ENCODE measurements at regions not wholly inside any gene's neighbourhood (a gene's known extent, or its start where the extent isn't known, plus 50 kb on each side); places are given as distances from the start of the nearest gene placed in this dataset.

DNA sequence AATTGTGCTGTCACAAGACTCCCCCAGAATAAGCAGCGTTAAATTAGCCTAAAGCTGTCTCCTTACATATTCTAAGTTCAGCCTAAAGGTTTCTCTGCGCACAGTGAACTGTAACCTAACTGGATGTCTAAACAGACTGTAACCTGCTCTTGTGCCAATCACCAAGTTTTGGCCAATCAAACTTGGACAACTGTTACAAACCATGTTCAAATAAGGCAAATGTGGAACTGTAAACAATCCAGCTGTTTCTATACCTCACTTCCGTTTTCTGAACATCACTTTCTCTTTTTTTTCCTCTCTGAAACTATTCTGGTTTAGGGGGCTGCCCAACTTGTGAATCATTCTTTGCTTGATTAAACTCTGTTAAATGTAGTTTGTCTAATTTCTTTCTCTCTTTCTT, 252.2 kb upstream of the HABP2 start:
- no peak overlapping the region for H3K9ac ChIP-seq (ENCODE audit: low read length)
- H3K27ac ChIP-seq (ENCODE audit: low read depth, low read length): no peak overlapping the region
- H3K4me3 ChIP-seq (ENCODE audit: low read length): no peak overlapping the region
- no peaks in the 10 kb centered on the region for H3K36me3 ChIP-seq (ENCODE audit: control insufficient read depth, insufficient read depth, low read length)
- no peaks in the 10 kb centered on the region for H3K27me3 ChIP-seq (ENCODE audit: control insufficient read depth, insufficient read depth, low read length)
- H3K4me1 ChIP-seq (ENCODE audit: control insufficient read depth, insufficient read depth, low read length): no peaks in the 10 kb centered on the region

GRCh38 chr10:113301342-113301984, 251.4 kb upstream of the HABP2 start:
- Histone ChIP-seq H3K9ac (ENCODE audit: low read length) (no peak overlapping the region), H3K4me3 (ENCODE audit: low read length) (no peak overlapping the region), H3K36me3 (ENCODE audit: control insufficient read depth, insufficient read depth, low read length) (no peaks in the 10 kb centered on the region), H3K27ac (ENCODE audit: low read depth, low read length) (no peak overlapping the region), H3K4me1 (ENCODE audit: control insufficient read depth, insufficient read depth, low read length) (no peaks in the 10 kb centered on the region), H3K27me3 (ENCODE audit: control insufficient read depth, insufficient read depth, low read length) (no peaks in the 10 kb centered on the region)

DNA sequence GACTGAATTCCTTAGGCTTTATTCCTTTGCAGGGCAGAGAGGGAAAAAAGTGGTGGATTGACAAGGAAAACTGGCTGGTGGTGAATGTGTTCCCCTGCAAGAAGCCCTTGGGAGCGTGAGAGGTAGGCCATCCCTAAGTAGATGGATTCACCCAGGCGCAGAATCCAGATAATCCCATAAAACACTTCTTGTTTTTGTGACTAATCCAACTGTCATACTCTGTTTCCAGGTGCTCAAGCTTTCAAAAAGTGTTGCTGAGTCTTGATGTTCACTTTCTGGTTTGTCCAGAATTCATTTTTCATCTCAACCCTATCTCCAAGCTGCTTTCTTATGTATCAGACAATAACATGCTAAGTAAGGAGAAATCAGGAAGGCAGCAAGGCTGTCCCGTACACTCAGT, 250.8 kb upstream of the HABP2 start:
- Histone ChIP-seq H3K27me3 (ENCODE audit: control insufficient read depth, insufficient read depth, low read length) (no peaks in the 10 kb centered on the region), H3K4me3 (ENCODE audit: low read length) (no peak overlapping the region), H3K36me3 (ENCODE audit: control insufficient read depth, insufficient read depth, low read length) (no peaks in the 10 kb centered on the region), H3K4me1 (ENCODE audit: control insufficient read depth, insufficient read depth, low read length) (no peaks in the 10 kb centered on the region), H3K9ac (ENCODE audit: low read length) (no peak overlapping the region), H3K27ac (ENCODE audit: low read depth, low read length) (no peak overlapping the region)

DNA sequence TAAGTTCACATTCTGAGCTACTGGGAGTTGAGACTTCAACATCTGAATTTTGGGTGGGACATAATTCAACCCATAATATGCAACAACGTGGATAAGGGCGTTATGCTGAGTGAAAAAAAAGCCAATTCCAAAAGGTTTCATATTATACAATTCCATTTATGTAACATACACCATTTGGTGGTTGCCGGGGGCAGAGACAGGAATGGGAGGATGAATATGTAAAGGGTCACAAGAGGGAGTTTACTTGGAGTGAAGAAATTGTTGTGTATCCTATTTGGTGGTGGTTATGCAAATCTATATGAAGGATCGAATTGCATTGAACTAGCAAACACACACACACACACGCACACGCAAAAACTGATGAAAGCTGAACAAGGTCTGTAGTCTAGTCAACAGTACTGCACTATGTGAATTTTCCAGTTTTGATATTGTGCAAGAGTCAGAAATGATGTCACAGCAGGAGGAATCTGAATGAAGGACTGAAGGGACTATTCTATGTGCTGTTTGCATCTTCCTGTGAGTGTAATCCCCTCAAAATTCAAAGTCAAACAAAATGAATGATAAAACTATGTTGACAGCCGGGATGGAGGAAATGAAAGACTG, 249.2 kb upstream of the HABP2 start:
- H3K36me3 ChIP-seq (ENCODE audit: control insufficient read depth, insufficient read depth, low read length): no peaks in the 10 kb centered on the region
- H3K4me3 ChIP-seq (ENCODE audit: low read length): no peak overlapping the region
- no peak overlapping the region for H3K9ac ChIP-seq (ENCODE audit: low read length)
- no peaks in the 10 kb centered on the region for H3K27me3 ChIP-seq (ENCODE audit: control insufficient read depth, insufficient read depth, low read length)
- no peak overlapping the region for H3K27ac ChIP-seq (ENCODE audit: low read depth, low read length)
- H3K4me1 ChIP-seq (ENCODE audit: control insufficient read depth, insufficient read depth, low read length): no peaks in the 10 kb centered on the region

DNA sequence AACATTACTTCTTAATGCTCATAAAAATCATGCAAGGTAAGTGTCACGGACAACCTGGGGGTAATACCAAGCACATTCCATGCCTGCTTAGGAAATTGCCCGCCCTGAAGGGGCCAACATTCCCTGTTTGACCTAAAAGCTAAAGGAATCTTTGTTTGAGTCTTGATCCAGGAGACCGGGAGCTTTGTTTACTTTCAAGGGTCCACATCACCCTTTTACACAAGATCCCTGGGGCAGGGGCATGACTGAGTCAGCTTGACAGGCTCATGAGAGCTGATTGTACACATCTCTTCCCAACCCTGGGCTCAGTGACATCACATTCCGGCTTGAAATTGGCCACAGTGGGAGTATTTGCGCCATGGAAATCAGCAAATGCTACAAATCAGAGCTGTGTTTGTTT, 248.1 kb upstream of the HABP2 start:
- Histone ChIP-seq H3K4me3 (ENCODE audit: low read length) (no peak overlapping the region), H3K9ac (ENCODE audit: low read length) (no peak overlapping the region), H3K27me3 (ENCODE audit: control insufficient read depth, insufficient read depth, low read length) (no peaks in the 10 kb centered on the region), H3K36me3 (ENCODE audit: control insufficient read depth, insufficient read depth, low read length) (no peaks in the 10 kb centered on the region), H3K27ac (ENCODE audit: low read depth, low read length) (no peak overlapping the region), H3K4me1 (ENCODE audit: control insufficient read depth, insufficient read depth, low read length) (no peaks in the 10 kb centered on the region)

GRCh38 chr10:113305871-113306270, 247.0 kb upstream of the HABP2 start:
- Histone ChIP-seq H3K36me3 (ENCODE audit: control insufficient read depth, insufficient read depth, low read length) (no peaks in the 10 kb centered on the region), H3K4me1 (ENCODE audit: control insufficient read depth, insufficient read depth, low read length) (no peaks in the 10 kb centered on the region), H3K27ac (ENCODE audit: low read depth, low read length) (no peak overlapping the region), H3K27me3 (ENCODE audit: control insufficient read depth, insufficient read depth, low read length) (no peaks in the 10 kb centered on the region), H3K9ac (ENCODE audit: low read length) (no peak overlapping the region), H3K4me3 (ENCODE audit: low read length) (no peak overlapping the region)

DNA sequence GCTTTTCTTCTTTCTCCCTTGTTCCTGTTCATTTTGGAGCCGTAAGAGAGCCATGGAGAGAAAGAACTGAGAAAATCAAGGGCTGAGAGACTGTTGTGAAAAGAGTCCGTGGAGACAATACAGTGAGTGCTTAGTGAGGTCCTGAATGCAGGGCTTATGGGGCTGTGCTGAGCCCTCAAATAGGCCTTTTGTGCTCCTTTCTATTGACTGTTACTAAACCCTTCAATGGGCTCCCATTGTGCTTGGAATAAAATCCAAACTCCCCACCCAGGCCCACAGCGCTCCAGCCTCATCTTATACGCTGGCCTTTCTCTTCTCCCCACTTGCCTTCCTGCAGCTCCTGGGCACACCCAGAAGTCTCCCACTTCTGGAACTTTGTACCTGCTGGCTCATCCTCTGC, 243.1 kb upstream of the HABP2 start:
- Histone ChIP-seq H3K27me3 (ENCODE audit: control insufficient read depth, insufficient read depth, low read length) (no peaks in the 10 kb centered on the region), H3K27ac (ENCODE audit: low read depth, low read length) (no peak overlapping the region), H3K4me3 (ENCODE audit: low read length) (no peak overlapping the region)

GRCh38 chr10:113310347-113310746, 242.5 kb upstream of the HABP2 start:
- H3K4me1 ChIP-seq (ENCODE audit: control insufficient read depth, insufficient read depth, low read length): no peaks in the 10 kb centered on the region
- no peaks in the 10 kb centered on the region for H3K36me3 ChIP-seq (ENCODE audit: control insufficient read depth, insufficient read depth, low read length)
- H3K27ac ChIP-seq (ENCODE audit: low read depth, low read length): no peak overlapping the region
- no peak overlapping the region for H3K9ac ChIP-seq (ENCODE audit: low read length)
- no peaks in the 10 kb centered on the region for H3K27me3 ChIP-seq (ENCODE audit: control insufficient read depth, insufficient read depth, low read length)
- H3K4me3 ChIP-seq (ENCODE audit: low read length): no peak overlapping the region

More for the DNA sequence above, 243.1 kb upstream of the HABP2 start:
- no peaks in the 10 kb centered on the region for H3K36me3 ChIP-seq (ENCODE audit: control insufficient read depth, insufficient read depth, low read length)
- no peak overlapping the region for H3K9ac ChIP-seq (ENCODE audit: low read length)
- no peaks in the 10 kb centered on the region for H3K4me1 ChIP-seq (ENCODE audit: control insufficient read depth, insufficient read depth, low read length)

DNA sequence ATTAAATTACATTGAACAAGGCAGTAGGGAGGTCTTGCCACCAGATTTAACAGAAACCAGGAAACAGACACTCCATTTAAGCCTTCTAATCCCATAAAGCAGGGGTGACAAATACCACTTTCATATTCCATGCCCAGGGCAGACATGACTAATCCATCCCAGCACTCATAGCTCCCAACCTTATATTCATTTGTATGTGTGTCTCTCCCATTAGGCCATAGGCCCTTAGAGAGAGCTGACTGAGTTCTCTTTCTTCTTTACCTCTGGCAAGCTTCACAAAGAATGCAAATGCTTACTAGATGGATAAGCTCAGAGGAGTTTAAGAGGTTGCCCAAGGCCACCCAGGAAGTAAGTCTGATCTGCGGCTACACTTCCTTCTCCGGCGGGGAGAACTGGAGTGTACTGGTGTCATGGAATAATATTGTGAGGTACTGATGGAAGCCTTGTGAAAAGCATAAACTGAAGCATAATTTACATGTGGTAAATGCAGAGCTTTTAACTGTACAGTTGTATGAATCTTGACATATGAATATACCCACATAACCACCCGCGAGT, 239.7 kb upstream of the HABP2 start:
- no peaks in the 10 kb centered on the region for H3K4me1 ChIP-seq (ENCODE audit: control insufficient read depth, insufficient read depth, low read length)
- H3K9ac ChIP-seq (ENCODE audit: low read length): no peak overlapping the region
- no peaks in the 10 kb centered on the region for H3K36me3 ChIP-seq (ENCODE audit: control insufficient read depth, insufficient read depth, low read length)
- no peak overlapping the region for H3K27ac ChIP-seq (ENCODE audit: low read depth, low read length)
- H3K4me3 ChIP-seq (ENCODE audit: low read length): no peak overlapping the region
- peaks cover 2% of the 10 kb centered on the region for H3K27me3 ChIP-seq (ENCODE audit: control insufficient read depth, insufficient read depth, low read length)

DNA sequence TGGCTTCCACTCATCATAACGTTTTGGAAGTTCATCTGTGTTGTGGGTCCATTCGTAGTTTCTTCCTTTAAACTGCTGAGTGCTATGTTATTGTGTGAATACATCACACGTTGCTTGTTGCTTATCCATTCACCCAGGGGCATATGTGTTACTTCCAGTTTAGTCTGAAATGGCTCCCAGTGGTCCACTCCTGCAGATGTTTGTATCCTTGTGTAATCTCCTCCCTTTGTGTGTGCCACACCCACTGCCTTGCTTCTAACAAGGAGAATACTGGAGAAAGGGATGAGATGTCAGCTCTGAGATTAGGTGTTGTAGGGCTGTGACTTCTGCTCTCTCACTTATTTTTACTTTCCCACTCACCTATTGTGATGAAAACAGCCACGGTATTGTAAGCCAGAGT, 239.1 kb upstream of the HABP2 start:
- H3K36me3 ChIP-seq (ENCODE audit: control insufficient read depth, insufficient read depth, low read length): no peaks in the 10 kb centered on the region
- H3K9ac ChIP-seq (ENCODE audit: low read length): no peak overlapping the region
- no peaks in the 10 kb centered on the region for H3K4me1 ChIP-seq (ENCODE audit: control insufficient read depth, insufficient read depth, low read length)
- H3K27ac ChIP-seq (ENCODE audit: low read depth, low read length): no peak overlapping the region
- peaks cover 2% of the 10 kb centered on the region for H3K27me3 ChIP-seq (ENCODE audit: control insufficient read depth, insufficient read depth, low read length)
- no peak overlapping the region for H3K4me3 ChIP-seq (ENCODE audit: low read length)

DNA sequence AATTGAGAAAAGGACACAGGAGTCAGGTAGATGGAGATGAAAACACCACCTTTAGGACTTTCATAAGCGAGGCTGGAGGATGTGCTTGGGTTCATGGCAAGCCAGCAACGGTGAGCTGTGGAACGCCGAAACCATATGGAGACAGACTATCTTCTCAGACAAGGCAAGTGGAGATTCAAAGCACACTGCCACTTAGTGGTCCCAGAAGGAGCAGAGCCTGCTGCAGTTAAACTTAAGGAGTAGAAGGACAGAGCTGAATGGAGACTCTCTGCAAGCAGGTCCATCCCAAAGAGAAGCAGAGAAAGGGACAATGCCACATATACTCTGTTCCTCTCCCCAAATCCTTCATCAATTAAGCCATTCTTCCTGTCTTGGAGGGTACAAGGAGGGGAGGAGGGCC, 236.3 kb upstream of the HABP2 start:
- Histone ChIP-seq H3K27me3 (ENCODE audit: control insufficient read depth, insufficient read depth, low read length) (peaks cover 2% of the 10 kb centered on the region), H3K9ac (ENCODE audit: low read length) (no peak overlapping the region), H3K4me3 (ENCODE audit: low read length) (no peak overlapping the region), H3K27ac (ENCODE audit: low read depth, low read length) (no peak overlapping the region), H3K36me3 (ENCODE audit: control insufficient read depth, insufficient read depth, low read length) (no peaks in the 10 kb centered on the region), H3K4me1 (ENCODE audit: control insufficient read depth, insufficient read depth, low read length) (no peaks in the 10 kb centered on the region)

GRCh38 chr10:113317489-113317888, 235.4 kb upstream of the HABP2 start:
- no peaks in the 10 kb centered on the region for H3K36me3 ChIP-seq (ENCODE audit: control insufficient read depth, insufficient read depth, low read length)
- H3K4me3 ChIP-seq (ENCODE audit: low read length): no peak overlapping the region

DNA sequence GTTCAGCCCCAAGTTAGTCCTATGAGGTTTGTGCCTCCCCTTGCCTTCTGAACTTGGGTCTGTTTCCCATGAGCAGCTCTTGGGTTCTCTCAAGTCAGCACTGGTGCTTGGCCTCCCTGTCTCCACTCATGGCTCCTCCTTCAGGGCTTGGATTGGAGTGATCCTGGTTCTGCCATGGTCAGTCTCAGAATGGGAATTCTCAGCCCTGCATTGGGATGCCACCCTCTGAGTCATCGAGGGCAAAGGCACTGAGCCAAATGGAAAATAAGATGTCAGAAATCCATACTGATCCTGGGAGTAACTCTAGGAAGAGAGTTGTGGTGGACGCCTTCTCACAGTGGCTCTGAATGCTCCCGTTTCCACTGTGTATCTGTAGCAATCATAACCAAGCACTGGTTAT, 233.4 kb upstream of the HABP2 start:
- Histone ChIP-seq H3K36me3 (ENCODE audit: control insufficient read depth, insufficient read depth, low read length) (no peaks in the 10 kb centered on the region), H3K4me3 (ENCODE audit: low read length) (no peak overlapping the region), H3K27ac (ENCODE audit: low read depth, low read length) (no peak overlapping the region), H3K9ac (ENCODE audit: low read length) (no peak overlapping the region), H3K27me3 (ENCODE audit: control insufficient read depth, insufficient read depth, low read length) (peaks cover 2% of the 10 kb centered on the region), H3K4me1 (ENCODE audit: control insufficient read depth, insufficient read depth, low read length) (no peaks in the 10 kb centered on the region)

More at GRCh38 chr10:113317489-113317888, 235.4 kb upstream of the HABP2 start:
- Histone ChIP-seq H3K4me1 (ENCODE audit: control insufficient read depth, insufficient read depth, low read length) (no peaks in the 10 kb centered on the region), H3K9ac (ENCODE audit: low read length) (no peak overlapping the region), H3K27ac (ENCODE audit: low read depth, low read length) (no peak overlapping the region), H3K27me3 (ENCODE audit: control insufficient read depth, insufficient read depth, low read length) (peaks cover 2% of the 10 kb centered on the region)

All from rectal smooth muscle tissue (tissue), 1 donor.